GM23248 (cell line): ENCODE measurements at regions not wholly inside any gene's neighbourhood (a gene's known extent, or its start where the extent isn't known, plus 50 kb on each side); places are given as distances from the start of the nearest gene placed in this dataset.

Source experiments
- DNase-seq: peaks from one replicate; pipeline ENCODE4 v3.0.0-alpha.2; 2015
- H2AFZ ChIP-seq: fragments of 200-600 bp; sonication (generic); 2 replicates; pipeline ENCODE4 v1.6.1; 2016; ENCODE audit warnings: antibody characterized with exemption
- H3F3A ChIP-seq: fragments of 200-600 bp; sonication (generic); 2 replicates; pipeline ENCODE4 v1.6.1; 2016; ENCODE audit warnings: mild to moderate bottlenecking, antibody characterized with exemption, mixed run types; ENCODE audit not compliant: insufficient read depth
- H3K27ac ChIP-seq: fragments of 200-600 bp; sonication (generic); 2 replicates; pipeline ENCODE4 v1.5.1; 2016; ENCODE audit warnings: mild to moderate bottlenecking
- H3K27me3 ChIP-seq: fragments of 200-600 bp; sonication (generic); replicated peaks from 2 replicates; pipeline ENCODE4 v1.6.1; 2016; ENCODE audit warnings: mild to moderate bottlenecking; ENCODE audit not compliant: insufficient read depth
- H3K36me3 ChIP-seq: fragments of 200-600 bp; sonication (generic); 2 replicates; pipeline ENCODE4 v1.6.1; 2016; ENCODE audit warnings: low read depth, mild to moderate bottlenecking
- H3K4me1 ChIP-seq: fragments of 200-600 bp; sonication (generic); 2 replicates; pipeline ENCODE4 v1.6.1; 2016; ENCODE audit warnings: mild to moderate bottlenecking; ENCODE audit not compliant: insufficient read depth
- H3K4me2 ChIP-seq: fragments of 200-600 bp; sonication (generic); one replicate; pipeline ENCODE4 v1.6.1; 2016; ENCODE audit warnings: mild to moderate bottlenecking; ENCODE audit not compliant: unreplicated experiment
- H3K4me3 ChIP-seq: fragments of 200-600 bp; sonication (generic); 2 replicates; pipeline ENCODE4 v1.5.1; 2016; ENCODE audit warnings: mild to moderate bottlenecking
- H3K79me2 ChIP-seq: fragments of 200-600 bp; sonication (generic); 2 replicates; pipeline ENCODE4 v1.6.1; 2016; ENCODE audit warnings: mild to moderate bottlenecking; ENCODE audit not compliant: insufficient read depth
- H3K9ac ChIP-seq: fragments of 200-600 bp; sonication (generic); 2 replicates; pipeline ENCODE4 v1.6.1; 2016; ENCODE audit warnings: mild to moderate bottlenecking
- H3K9me2 ChIP-seq: fragments of 200-600 bp; sonication (generic); 2 replicates; pipeline ENCODE4 v1.6.1; 2016; ENCODE audit warnings: mixed run types, mild to moderate bottlenecking, moderate library complexity; ENCODE audit not compliant: insufficient read depth
- H3K9me3 ChIP-seq: fragments of 200-600 bp; sonication (generic); one replicate; pipeline ENCODE4 v1.6.1; 2017; ENCODE audit warnings: low read depth
- H4K20me1 ChIP-seq: fragments of 200-600 bp; sonication (generic); 2 replicates; pipeline ENCODE4 v1.6.0; 2016; ENCODE audit not compliant: insufficient read depth
- EZH2 ChIP-seq: fragments of 200-600 bp; sonication (generic); IDR thresholded peaks from 2 replicates; pipeline ENCODE4 v1.6.1; 2018; ENCODE audit warnings: antibody characterized with exemption, mild to moderate bottlenecking; ENCODE audit not compliant: insufficient read depth, poor library complexity, severe bottlenecking
- EZH2phosphoT487 ChIP-seq: fragments of 200-600 bp; sonication (generic); IDR thresholded peaks from 2 replicates; pipeline ENCODE4 v1.6.1; 2018; ENCODE audit warnings: antibody characterized with exemption, moderate library complexity, mild to moderate bottlenecking, low read depth; ENCODE audit not compliant: insufficient read depth
- WGBS, 2 experiments: methylation state at CpG; one replicate each; pipeline ENCODE4 v1.1.6; 2015 to 2017; ENCODE audit warnings: low lambda C conversion rate in 2 of 2, low coverage in 1 of 2; ENCODE audit errors: missing lambda C conversion rate in 2 of 2; 5-methylcytosine and 5-hydroxymethylcytosine counted together
- in situ Hi-C: fragments of 300-500 bp; cut with MboI; formaldehyde crosslinking; loops from 2 replicates; pipeline ENCODE4 v1.15.0; 2020

DNA sequence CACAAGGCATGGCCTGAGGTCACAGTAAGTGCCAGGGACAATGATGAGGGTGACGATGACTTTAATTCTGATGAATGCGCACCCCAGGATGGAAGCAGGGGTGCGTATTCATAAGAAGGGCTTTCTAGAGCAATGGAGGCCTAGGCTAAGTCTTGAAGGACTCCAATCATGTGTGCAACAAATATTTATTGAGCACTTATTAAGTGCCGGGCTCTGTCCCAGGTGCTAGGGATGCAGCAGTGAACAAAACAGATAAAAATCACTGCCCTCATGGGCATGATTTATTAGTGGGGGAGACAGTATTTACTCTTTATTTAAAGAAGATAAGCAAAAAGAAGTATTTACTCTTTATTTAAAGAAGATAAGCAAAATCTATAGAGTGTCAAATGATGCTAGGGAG is 198.2 kb upstream of the KCNG1 start:
- TF ChIP-seq EZH2: no peak
- no peak for TF ChIP-seq EZH2phosphoT487
- Histone ChIP-seq H2AFZ (peak overlapping the region; percentile 72), H3K27me3 (peaks cover 15% of the 10 kb centered on the region; the same call in 1 of the 2 replicates), H3K36me3 (no peaks in the 10 kb centered on the region), H3K4me1 (peaks cover 7% of the 10 kb centered on the region; the same call in 1 of the 2 replicates), H3K9me2 (no peaks in the 10 kb centered on the region), H3K9ac (no peak overlapping the region), H3K27ac (no peak overlapping the region), H3K4me3 (peak overlapping the region; percentile 55; the same call in 1 of the 2 replicates), H3F3A (no peaks in the 10 kb centered on the region), H3K9me3 (no peaks in the 10 kb centered on the region), H3K4me2 (no peak overlapping the region), H4K20me1 (no peaks in the 10 kb centered on the region), H3K79me2 (no peaks in the 10 kb centered on the region)
- WGBS, 2 experiments: 90 to 91% methylated on average over 4 of the region's 4 CpGs
- in situ Hi-C loops: no loop called here
- no peak for DNase-seq

DNA sequence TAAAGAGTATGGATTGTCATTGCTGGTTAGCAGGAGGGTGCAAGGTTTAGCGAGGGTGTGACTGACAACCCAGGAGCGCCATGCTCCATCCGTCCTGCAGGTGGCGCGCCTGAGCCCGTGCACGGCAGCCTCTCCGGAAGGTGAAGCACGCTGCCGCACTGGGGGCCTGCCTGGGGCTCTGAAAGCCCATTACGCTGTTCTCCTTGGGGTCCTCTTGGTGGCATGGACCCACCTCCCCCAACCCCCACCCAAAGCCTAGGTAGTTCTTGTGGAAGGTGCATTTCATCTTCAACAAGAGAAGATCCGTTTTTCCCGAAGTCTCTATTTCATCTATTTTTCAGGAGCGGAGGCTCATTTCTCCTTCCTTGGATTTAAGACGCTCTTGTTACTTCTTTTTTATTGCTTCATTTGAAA is 197.4 kb upstream of the KCNG1 start:
- Histone ChIP-seq H4K20me1 (no peaks in the 10 kb centered on the region), H3F3A (no peaks in the 10 kb centered on the region), H3K4me1 (peaks cover 7% of the 10 kb centered on the region; the same call in 1 of the 2 replicates), H3K4me2 (no peak overlapping the region), H3K79me2 (no peaks in the 10 kb centered on the region), H3K27ac (no peak overlapping the region), H3K4me3 (no peak overlapping the region), H3K9me2 (no peaks in the 10 kb centered on the region), H2AFZ (no peak overlapping the region), H3K9ac (no peak overlapping the region), H3K36me3 (no peaks in the 10 kb centered on the region), H3K9me3 (no peaks in the 10 kb centered on the region), H3K27me3 (peaks cover 15% of the 10 kb centered on the region; the same call in 1 of the 2 replicates)
- DNase-seq: peak; percentile 49
- in situ Hi-C loops: no loop called here
- WGBS, 2 experiments: 25 to 27% methylated on average over 15 of the region's 15 CpGs
- no peak for TF ChIP-seq EZH2
- TF ChIP-seq EZH2phosphoT487: no peak

DNA sequence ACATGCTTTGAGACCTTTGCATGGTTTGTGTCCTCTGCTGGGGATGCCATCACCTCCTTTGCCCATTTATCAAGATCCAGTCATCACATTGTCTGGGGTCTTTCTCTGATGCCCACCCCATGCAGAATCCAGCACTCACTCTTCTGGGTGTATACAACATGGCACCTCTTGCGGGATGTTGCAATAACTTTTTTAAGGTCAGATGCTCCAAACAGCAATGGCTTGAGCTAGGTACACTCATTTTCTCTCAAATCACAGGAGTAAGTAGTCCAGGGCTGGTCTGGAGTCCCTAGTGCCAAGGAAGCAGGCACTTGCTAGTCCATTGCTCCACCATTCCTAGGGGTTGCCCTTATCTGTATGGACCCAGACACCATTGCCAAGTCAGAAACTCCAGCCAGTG is 196.6 kb upstream of the KCNG1 start:
- H3K27ac ChIP-seq: no peak overlapping the region
- no peaks in the 10 kb centered on the region for H3K9me3 ChIP-seq
- no peak overlapping the region for H2AFZ ChIP-seq
- no peaks in the 10 kb centered on the region for H3K36me3 ChIP-seq
- no peaks in the 10 kb centered on the region for H3K79me2 ChIP-seq
- in situ Hi-C loops: no loop called here
- H3K27me3 ChIP-seq: peaks cover 15% of the 10 kb centered on the region; the same call in 1 of the 2 replicates
- no peak overlapping the region for H3K4me2 ChIP-seq
- no peak overlapping the region for H3K9ac ChIP-seq
- TF ChIP-seq EZH2 (no peak), EZH2phosphoT487 (no peak)
- H3K9me2 ChIP-seq: no peaks in the 10 kb centered on the region
- peaks cover 7% of the 10 kb centered on the region; the same call in 1 of the 2 replicates for H3K4me1 ChIP-seq
- no peaks in the 10 kb centered on the region for H3F3A ChIP-seq
- WGBS, 2 experiments: 44 to 63% methylated on average over 1 of the region's 1 CpG
- no peak for DNase-seq
- H4K20me1 ChIP-seq: no peaks in the 10 kb centered on the region
- no peak overlapping the region for H3K4me3 ChIP-seq

DNA sequence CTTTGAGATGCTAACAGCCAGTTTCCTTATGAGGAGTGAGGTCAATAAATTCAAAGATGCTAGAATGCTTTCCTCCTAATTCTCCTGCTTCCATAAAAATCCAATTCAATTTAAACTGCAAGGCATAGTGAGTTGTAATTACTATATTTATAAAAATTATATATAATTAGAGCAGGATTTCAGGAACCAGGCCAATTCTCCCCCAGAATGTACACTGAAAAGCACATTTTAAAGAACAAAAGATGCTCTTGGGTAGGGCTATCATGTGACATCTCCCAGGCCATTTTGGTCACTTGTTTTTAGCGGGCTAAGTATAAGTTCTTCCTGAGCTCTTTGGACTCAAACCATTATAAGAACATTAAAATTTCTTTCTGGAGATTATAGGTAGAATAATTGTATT is 195.7 kb upstream of the KCNG1 start:
- WGBS, 2 experiments: 50 to 60% methylated on average over 1 of the region's 1 CpG
- Histone ChIP-seq H3K9me3 (no peaks in the 10 kb centered on the region), H3F3A (no peaks in the 10 kb centered on the region), H3K9ac (no peak overlapping the region), H3K27me3 (peaks cover 15% of the 10 kb centered on the region; the same call in 1 of the 2 replicates), H3K4me2 (no peak overlapping the region), H3K9me2 (no peaks in the 10 kb centered on the region), H3K36me3 (no peaks in the 10 kb centered on the region), H3K27ac (no peak overlapping the region), H3K4me3 (no peak overlapping the region), H3K4me1 (peaks cover 7% of the 10 kb centered on the region; the same call in 1 of the 2 replicates), H4K20me1 (no peaks in the 10 kb centered on the region), H2AFZ (no peak overlapping the region), H3K79me2 (no peaks in the 10 kb centered on the region)
- TF ChIP-seq EZH2phosphoT487 (no peak), EZH2 (no peak)
- in situ Hi-C loops: no loop called here
- DNase-seq: no peak
